SH-SY5Y (cell line): ENCODE measurements at regions not wholly inside any gene's neighbourhood (a gene's known extent, or its start where the extent isn't known, plus 50 kb on each side); places are given as distances from the start of the nearest gene placed in this dataset.

ENCODE experiments used
- GATA2 ChIP-seq: IDR thresholded peaks from 2 replicates; pipeline ENCODE4 v1.6.1; 2011; ENCODE audit warnings: mild to moderate bottlenecking, low read depth, low read length
- GATA3 ChIP-seq: IDR thresholded peaks from 2 replicates; pipeline ENCODE4 v1.6.1; 2011; ENCODE audit warnings: low read depth, mild to moderate bottlenecking, low read length, moderate library complexity

- no peak for TF ChIP-seq GATA2
- no peak for TF ChIP-seq GATA3
Observed at GRCh38 chr9:108197008-108197365, 658.8 kb downstream of the ACTL7B start.
